ENCODE measurements at regions not wholly inside any gene's neighbourhood (a gene's known extent, or its start where the extent isn't known, plus 50 kb on each side); places are given as distances from the start of the nearest gene placed in this dataset.
"Not testable (repeated sequence)": the region's sequence is repeated elsewhere in the genome, so short reads cannot be mapped to it uniquely, and the experiment has no call there.

DNA sequence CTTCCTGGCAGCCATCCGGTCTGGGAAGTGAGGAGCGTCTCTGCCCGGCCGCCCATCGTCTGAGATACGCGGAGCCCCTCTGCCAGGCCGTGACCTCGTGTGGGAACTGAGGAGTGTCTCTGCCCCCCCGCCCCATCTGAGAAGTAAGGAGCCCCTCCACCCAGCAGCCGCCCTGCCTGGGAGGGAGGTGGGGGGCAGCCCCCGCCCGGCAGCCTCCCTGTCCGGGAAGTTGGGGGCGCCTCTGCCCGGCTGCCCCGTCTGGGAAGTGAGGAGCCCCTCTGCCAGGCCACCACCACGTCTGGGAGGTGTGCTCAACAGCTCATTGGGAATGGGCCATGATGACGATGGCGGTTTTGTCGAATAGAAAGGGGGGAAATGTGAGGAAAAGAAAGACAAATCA is 130.4 kb downstream of the OR52B4 start:
- H3K36me3 ChIP-seq (replicated peaks in 1 of 2; ENCODE audit: control insufficient read depth in 1 of 2, insufficient read depth in 2 of 2, low read length in 2 of 2); DNase-seq; intact Hi-C loops (cut with micrococcal nuclease); H3K4me2 ChIP-seq (replicated peaks; ENCODE audit: extremely low read depth, low read length, poor library complexity, severe bottlenecking); H3K4me1 Mint-ChIP-seq; H3K27ac ChIP-seq (ENCODE audit: low read depth in 1 of 2, low read length in 2 of 2); H3K27ac Mint-ChIP-seq; H3K4me3 ChIP-seq (replicated peaks in 1 of 3; ENCODE audit: low read depth in 2 of 3, low read length in 3 of 3); H3K9ac ChIP-seq (ENCODE audit: insufficient read depth, low read length, poor library complexity, severe bottlenecking); H3K9me3 ChIP-seq (replicated peaks in 1 of 2; ENCODE audit: control insufficient read depth in 1 of 2, insufficient read depth in 1 of 2, low read length in 2 of 2); H2AFZ ChIP-seq (ENCODE audit: insufficient read depth, low read depth, low read length, poor library complexity, severe bottlenecking); H3K36me3 Mint-ChIP-seq; H3K4me1 ChIP-seq (ENCODE audit: control insufficient read depth in 1 of 2, insufficient read depth in 2 of 2, low read length in 2 of 2); H3K79me2 ChIP-seq (ENCODE audit: insufficient read depth, low read length); H3K9me3 Mint-ChIP-seq; H3K27me3 ChIP-seq (ENCODE audit: control insufficient read depth in 2 of 2, insufficient read depth in 2 of 2, low read length in 2 of 2); H3K4me3 Mint-ChIP-seq; H4K20me1 ChIP-seq (ENCODE audit: insufficient read depth, low read length): not testable (repeated sequence)
- WGBS (ENCODE audit: insufficient coverage) = 86% methylated on average over 9 of the region's 21 CpGs
- H3K27me3 Mint-ChIP-seq (ENCODE audit: low read depth in 3 of 3) = peaks cover 1 to 19% (median 4%) of the 10 kb centered on the region in 3 donors

DNA sequence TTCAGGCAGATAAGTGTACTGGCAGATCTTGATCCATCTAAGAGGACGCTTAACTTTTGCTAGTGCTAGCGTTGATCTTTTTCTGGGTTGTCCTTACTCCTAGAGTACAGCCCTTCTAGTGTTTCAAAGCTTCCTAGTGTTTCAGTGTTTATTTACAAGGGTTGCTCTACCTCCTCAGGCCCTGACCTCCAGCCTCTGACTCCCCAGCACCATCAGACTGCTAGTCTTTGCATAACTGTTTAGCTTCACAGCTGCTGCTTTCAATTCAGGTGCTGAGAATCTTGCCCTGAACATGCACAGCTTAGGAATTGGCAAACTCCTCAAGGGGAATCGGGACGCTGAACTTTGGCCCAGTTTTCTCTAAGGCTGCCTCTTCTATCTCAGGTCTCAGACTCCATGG is 124.3 kb downstream of the RRM1 start:
- H3K4me1 Mint-ChIP-seq = not testable (repeated sequence)

DNA sequence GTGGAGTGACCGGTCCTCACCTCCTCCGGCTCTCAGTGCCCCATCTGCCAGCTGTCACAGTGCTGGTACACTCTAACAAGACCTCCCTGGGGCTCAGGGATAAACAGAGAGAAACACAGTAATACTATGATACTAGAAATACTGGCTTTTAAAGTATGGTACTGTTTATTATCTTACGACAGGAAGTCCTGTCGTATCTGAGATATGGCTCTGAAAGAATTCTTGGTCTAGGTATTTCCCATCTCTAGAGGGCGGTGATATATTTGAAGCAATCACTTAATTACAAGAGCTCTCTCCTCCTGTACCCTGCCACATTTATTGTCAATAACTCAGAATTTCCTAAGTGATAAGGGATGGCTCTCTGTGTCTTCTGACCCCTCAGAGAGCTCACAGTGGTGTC is 119.1 kb downstream of the RRM1 start:
- H3K4me2 ChIP-seq (replicated peaks; ENCODE audit: extremely low read depth, low read length, poor library complexity, severe bottlenecking) = no peak overlapping the region

More for the DNA sequence above, 124.3 kb downstream of the RRM1 start:
- H3K4me1 ChIP-seq (ENCODE audit: control insufficient read depth in 1 of 2, insufficient read depth in 2 of 2, low read length in 2 of 2); H3K4me2 ChIP-seq (replicated peaks; ENCODE audit: extremely low read depth, low read length, poor library complexity, severe bottlenecking); H3K27ac Mint-ChIP-seq; H3K27ac ChIP-seq (ENCODE audit: low read depth in 1 of 2, low read length in 2 of 2); H4K20me1 ChIP-seq (ENCODE audit: insufficient read depth, low read length); DNase-seq; H3K4me3 ChIP-seq (replicated peaks in 1 of 3; ENCODE audit: low read depth in 2 of 3, low read length in 3 of 3); H3K27me3 Mint-ChIP-seq (ENCODE audit: low read depth in 3 of 3); H3K9me3 Mint-ChIP-seq; H3K4me3 Mint-ChIP-seq; intact Hi-C loops (cut with micrococcal nuclease); H3K9me3 ChIP-seq (replicated peaks in 1 of 2; ENCODE audit: control insufficient read depth in 1 of 2, insufficient read depth in 1 of 2, low read length in 2 of 2); H3K27me3 ChIP-seq (ENCODE audit: control insufficient read depth in 2 of 2, insufficient read depth in 2 of 2, low read length in 2 of 2); H3K36me3 Mint-ChIP-seq; H3K79me2 ChIP-seq (ENCODE audit: insufficient read depth, low read length); H3K9ac ChIP-seq (ENCODE audit: insufficient read depth, low read length, poor library complexity, severe bottlenecking); H3K36me3 ChIP-seq (replicated peaks in 1 of 2; ENCODE audit: control insufficient read depth in 1 of 2, insufficient read depth in 2 of 2, low read length in 2 of 2); H2AFZ ChIP-seq (ENCODE audit: insufficient read depth, low read depth, low read length, poor library complexity, severe bottlenecking): not testable (repeated sequence)
- WGBS (ENCODE audit: insufficient coverage) = 100% methylated on average over 2 of the region's 4 CpGs

More for the DNA sequence above, 119.1 kb downstream of the RRM1 start:
- H3K27ac Mint-ChIP-seq = no peak overlapping the region
- no peak overlapping the region for H3K27ac ChIP-seq (ENCODE audit: low read depth in 1 of 2, low read length in 2 of 2)
- peaks cover 3% of the 10 kb centered on the region for H3K4me1 Mint-ChIP-seq
- WGBS (ENCODE audit: insufficient coverage) = no CpG with 5 or more reads among the region's 5 CpGs
- H3K4me3 Mint-ChIP-seq = peak overlapping the region in 1 of 2 donors; percentile 24
- H3K9ac ChIP-seq (ENCODE audit: insufficient read depth, low read length, poor library complexity, severe bottlenecking) = no peak overlapping the region
- H3K4me1 ChIP-seq (ENCODE audit: control insufficient read depth in 1 of 2, insufficient read depth in 2 of 2, low read length in 2 of 2) = no peaks in the 10 kb centered on the region
- no peak overlapping the region for H2AFZ ChIP-seq (ENCODE audit: insufficient read depth, low read depth, low read length, poor library complexity, severe bottlenecking)
- no peaks in the 10 kb centered on the region for H4K20me1 ChIP-seq (ENCODE audit: insufficient read depth, low read length)
- TF ChIP-seq, protein P1, sequence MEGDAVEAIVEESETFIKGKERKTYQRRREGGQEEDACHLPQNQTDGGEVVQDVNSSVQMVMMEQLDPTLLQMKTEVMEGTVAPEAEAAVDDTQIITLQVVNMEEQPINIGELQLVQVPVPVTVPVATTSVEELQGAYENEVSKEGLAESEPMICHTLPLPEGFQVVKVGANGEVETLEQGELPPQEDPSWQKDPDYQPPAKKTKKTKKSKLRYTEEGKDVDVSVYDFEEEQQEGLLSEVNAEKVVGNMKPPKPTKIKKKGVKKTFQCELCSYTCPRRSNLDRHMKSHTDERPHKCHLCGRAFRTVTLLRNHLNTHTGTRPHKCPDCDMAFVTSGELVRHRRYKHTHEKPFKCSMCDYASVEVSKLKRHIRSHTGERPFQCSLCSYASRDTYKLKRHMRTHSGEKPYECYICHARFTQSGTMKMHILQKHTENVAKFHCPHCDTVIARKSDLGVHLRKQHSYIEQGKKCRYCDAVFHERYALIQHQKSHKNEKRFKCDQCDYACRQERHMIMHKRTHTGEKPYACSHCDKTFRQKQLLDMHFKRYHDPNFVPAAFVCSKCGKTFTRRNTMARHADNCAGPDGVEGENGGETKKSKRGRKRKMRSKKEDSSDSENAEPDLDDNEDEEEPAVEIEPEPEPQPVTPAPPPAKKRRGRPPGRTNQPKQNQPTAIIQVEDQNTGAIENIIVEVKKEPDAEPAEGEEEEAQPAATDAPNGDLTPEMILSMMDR (IDR thresholded peaks at IDR 0.05) = no peak
- peaks cover 34 to 44% (median 40%) of the 10 kb centered on the region in 3 donors for H3K27me3 Mint-ChIP-seq (ENCODE audit: low read depth in 3 of 3)
- H3K79me2 ChIP-seq (ENCODE audit: insufficient read depth, low read length) = no peaks in the 10 kb centered on the region
- no peak for DNase-seq
- intact Hi-C loops (cut with micrococcal nuclease) = no loop called here
- no peaks in the 10 kb centered on the region for H3K36me3 ChIP-seq (replicated peaks in 1 of 2; ENCODE audit: control insufficient read depth in 1 of 2, insufficient read depth in 2 of 2, low read length in 2 of 2)
- peaks cover 30 to 32% of the 10 kb centered on the region in 2 donors for H3K27me3 ChIP-seq (ENCODE audit: control insufficient read depth in 2 of 2, insufficient read depth in 2 of 2, low read length in 2 of 2)
- no peaks in the 10 kb centered on the region for H3K36me3 Mint-ChIP-seq
- H3K9me3 Mint-ChIP-seq = peaks cover 0 to 9% (median 0%) of the 10 kb centered on the region in 7 donors
- H3K9me3 ChIP-seq (replicated peaks in 1 of 2; ENCODE audit: control insufficient read depth in 1 of 2, insufficient read depth in 1 of 2, low read length in 2 of 2) = peaks cover 0 to 8% of the 10 kb centered on the region in 2 donors
- H3K4me3 ChIP-seq (replicated peaks in 1 of 3; ENCODE audit: low read depth in 2 of 3, low read length in 3 of 3) = no peak overlapping the region
